ENCODE measurements at regions not wholly inside any gene's neighbourhood (a gene's known extent, or its start where the extent isn't known, plus 50 kb on each side); places are given as distances from the start of the nearest gene placed in this dataset.
A peak's percentile ranks its signal among the peaks of the same experiment; 100 is the strongest.

GRCh38 chr13:73244467-73244866, 185.7 kb downstream of the KLF5 start:
- intact Hi-C loops (cut with DNase I, micrococcal nuclease), result no loop called here
- ATAC-seq (no peak), DNase-seq (no peak)

GRCh38 chr13:73242515-73243015, 183.8 kb downstream of the KLF5 start:
- intact Hi-C loops (cut with DNase I, micrococcal nuclease), result no loop called here
- no peak for ATAC-seq
- no peak for DNase-seq

DNA sequence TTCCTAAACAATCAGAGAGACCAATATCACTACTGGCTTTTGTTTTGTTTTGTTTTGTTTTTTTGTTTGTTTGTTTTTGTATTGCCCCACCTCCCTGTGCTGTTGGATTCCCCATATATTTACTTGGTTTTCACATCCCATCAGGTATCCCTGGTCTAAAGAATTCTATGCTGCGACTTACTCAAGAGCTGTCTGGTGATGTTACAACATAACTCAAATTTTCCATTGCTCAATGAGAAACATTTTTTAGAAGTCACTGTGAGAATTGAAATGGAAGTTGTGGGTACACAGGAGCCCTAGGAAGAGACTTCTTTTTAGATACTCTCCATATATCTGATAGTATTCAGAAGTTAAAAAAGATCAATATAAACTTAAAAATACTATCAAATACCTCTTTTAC, 181.4 kb downstream of the KLF5 start:
- intact Hi-C loops (cut with DNase I, micrococcal nuclease), result no loop called here
- DNase-seq (no peak), ATAC-seq (no peak)

DNA sequence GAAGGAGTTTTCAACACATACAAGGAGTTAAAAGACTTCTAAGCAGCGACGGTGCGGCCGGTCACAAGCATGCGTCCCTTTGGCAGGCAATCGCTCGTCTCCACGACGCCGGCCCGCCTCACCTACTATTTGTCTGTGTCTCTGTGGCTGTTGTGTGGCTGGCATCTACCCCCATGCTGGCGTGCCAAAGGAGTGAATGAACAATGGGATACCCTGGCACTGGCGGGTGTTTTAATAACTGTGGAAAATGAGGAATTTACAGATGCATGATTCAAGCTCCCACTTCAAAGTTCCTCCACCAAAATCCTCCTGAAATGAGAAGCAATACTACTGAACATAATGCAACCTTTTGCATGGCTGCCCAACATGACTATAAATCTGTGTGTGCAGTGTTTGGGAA, 176.6 kb downstream of the KLF5 start:
- intact Hi-C loops (cut with DNase I, micrococcal nuclease), result no loop called here
- no peak for ATAC-seq
- no peak for DNase-seq

GRCh38 chr13:73231471-73231870, 172.7 kb downstream of the KLF5 start:
- intact Hi-C loops (cut with DNase I, micrococcal nuclease), result no loop called here

GRCh38 chr13:73230716-73231115, 171.9 kb downstream of the KLF5 start:
- intact Hi-C loops (cut with DNase I, micrococcal nuclease), result no loop called here
- no peak for DNase-seq
- peak; percentile 37 for ATAC-seq

More at GRCh38 chr13:73231471-73231870, 172.7 kb downstream of the KLF5 start:
- ATAC-seq, result no peak
- DNase-seq, result no peak

- no peak for DNase-seq
- peak; percentile 62 for ATAC-seq
- intact Hi-C loops (cut with DNase I, micrococcal nuclease), result no loop called here
These were observed 169.7 kb downstream of the KLF5 start for GRCh38 chr13:73228546-73228945.

- peak; percentile 78 for ATAC-seq
- intact Hi-C loops (cut with DNase I, micrococcal nuclease), result no loop called here
- DNase-seq, result no peak
These were observed 167.2 kb downstream of the KLF5 start for GRCh38 chr13:73225990-73226389.

- no peak for DNase-seq
- intact Hi-C loops (cut with DNase I, micrococcal nuclease), result no loop called here
- ATAC-seq, result no peak
These were observed 165.9 kb downstream of the KLF5 start for GRCh38 chr13:73224703-73225102.

DNA sequence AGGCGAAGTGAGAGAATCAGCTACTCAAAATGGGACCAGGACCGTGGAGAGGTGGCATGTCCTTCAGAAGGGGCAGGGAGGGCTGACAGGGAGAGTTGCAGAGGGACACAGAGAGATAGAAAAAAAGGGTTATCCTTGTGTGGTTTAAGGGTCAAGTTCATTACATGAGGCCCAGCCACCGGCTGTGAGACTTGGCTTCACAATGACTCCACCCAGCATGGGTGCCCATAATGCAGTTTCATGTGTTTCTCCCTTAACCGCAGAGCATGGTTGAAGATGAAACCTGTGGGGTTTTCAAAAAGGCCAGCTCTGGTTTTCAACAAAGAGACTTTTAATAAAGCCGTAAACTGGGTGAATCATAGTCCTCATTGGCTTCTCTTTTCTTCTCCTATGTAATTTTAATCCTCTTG, 164.6 kb downstream of the KLF5 start:
- ATAC-seq (no peak), DNase-seq (no peak)
- intact Hi-C loops (cut with DNase I, micrococcal nuclease), result no loop called here

DNA sequence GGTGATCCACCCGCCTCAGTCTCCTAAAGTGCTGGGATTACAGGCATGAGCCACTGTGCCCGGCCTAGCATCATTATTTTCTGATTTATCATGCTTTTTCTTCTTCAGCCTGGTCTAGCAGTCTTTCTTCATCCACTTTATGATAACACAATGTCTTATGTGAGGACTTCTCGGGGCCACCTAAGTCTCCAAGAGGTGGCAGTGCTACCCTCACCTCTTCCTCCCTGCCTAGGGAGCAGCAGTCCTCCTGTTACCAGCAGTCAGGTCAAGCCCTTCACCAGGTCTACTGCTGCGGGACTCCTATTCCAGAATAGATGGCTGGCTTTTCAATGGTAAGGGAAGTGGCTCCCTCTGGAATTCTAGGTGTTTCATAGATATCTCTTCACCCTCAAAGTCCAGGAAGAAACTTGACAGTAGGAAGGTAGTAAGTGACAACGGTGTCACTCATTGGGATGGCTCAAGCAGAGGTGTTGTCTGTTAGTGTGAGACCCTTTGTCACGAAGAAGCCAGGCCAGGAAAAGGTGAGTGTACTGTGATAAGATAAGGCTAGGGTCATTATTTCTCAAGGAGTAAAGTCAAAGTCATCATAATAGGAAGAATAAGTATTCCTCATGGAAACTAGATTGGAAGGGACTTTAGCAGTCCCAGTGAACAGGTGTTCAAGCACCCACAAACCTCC, 164.0 kb downstream of the KLF5 start:
- ATAC-seq (no peak), DNase-seq (no peak)
- intact Hi-C loops (cut with DNase I, micrococcal nuclease), result no loop called here

DNA sequence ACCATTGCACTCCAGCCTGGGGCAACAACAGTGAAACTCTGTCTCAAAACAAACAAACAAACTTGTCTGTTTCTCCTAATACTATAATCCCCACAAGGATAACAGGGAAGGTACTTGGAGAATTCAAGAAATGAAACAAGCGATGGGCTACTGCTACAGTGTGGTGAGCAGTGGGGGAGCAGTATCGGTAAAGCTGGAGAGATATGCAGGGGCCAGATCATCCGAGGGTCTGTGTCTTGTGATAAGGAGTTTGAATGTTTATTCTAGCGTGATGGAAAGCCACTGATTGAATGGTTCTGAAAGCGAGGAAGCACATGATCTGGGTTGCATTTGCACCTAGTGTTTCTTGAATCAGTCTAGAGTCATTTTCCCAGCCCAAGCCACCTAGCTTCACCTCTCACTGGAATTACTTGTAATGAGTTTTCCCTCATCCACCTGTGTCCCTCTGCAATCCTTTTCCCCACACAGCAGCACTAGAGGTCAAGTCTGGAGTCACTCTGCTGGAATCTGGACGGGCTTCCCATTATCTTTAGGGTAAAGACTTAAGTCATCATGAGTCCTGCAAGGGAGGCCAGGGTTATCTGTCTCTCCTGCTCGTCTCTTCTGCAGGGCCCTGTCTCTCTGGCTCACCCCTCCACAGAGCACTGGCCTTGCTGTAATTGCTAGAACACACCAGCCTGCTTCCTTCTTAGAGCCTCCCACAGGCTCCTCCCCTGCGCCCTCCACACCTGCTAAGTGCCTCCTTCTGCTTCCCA, 162.3 kb downstream of the KLF5 start:
- intact Hi-C loops (cut with DNase I, micrococcal nuclease), result no loop called here
- ATAC-seq (peak; percentile 75), DNase-seq (peak in 1 of 2 donors; percentile 22)

DNA sequence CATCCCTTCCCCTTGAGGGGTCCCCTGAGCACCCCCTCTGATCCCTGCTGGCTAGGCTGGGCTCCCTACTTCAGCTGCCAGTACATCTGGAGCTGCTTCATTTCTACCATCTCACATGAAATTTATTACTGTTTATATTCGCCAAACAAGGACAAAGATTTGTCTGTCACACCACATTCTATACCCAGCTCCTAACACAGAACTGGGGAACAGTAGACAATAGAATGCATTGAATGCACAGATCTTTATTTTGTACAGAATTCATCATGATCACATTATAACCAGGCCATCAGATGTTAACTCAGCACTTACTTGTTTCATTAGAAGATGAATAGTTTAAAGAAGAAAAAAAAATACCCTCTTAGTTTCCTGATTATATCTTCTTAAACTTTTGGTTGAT, 159.4 kb downstream of the KLF5 start:
- intact Hi-C loops (cut with DNase I, micrococcal nuclease), result no loop called here
- no peak for DNase-seq
- ATAC-seq, result no peak

- no peak for DNase-seq
- intact Hi-C loops (cut with DNase I, micrococcal nuclease), result no loop called here
- peak; percentile 56 for ATAC-seq
These were observed 157.6 kb downstream of the KLF5 start for GRCh38 chr13:73216381-73216831.

- DNase-seq (peak in 1 of 2 donors; percentile 36), ATAC-seq (peak; percentile 76)
- intact Hi-C loops (cut with DNase I, micrococcal nuclease), result no loop called here
These were observed 157.0 kb downstream of the KLF5 start for GRCh38 chr13:73215823-73216222.

GRCh38 chr13:73212482-73212881, 153.7 kb downstream of the KLF5 start:
- ATAC-seq (no peak), DNase-seq (no peak)
- intact Hi-C loops (cut with DNase I, micrococcal nuclease), result no loop called here

DNA sequence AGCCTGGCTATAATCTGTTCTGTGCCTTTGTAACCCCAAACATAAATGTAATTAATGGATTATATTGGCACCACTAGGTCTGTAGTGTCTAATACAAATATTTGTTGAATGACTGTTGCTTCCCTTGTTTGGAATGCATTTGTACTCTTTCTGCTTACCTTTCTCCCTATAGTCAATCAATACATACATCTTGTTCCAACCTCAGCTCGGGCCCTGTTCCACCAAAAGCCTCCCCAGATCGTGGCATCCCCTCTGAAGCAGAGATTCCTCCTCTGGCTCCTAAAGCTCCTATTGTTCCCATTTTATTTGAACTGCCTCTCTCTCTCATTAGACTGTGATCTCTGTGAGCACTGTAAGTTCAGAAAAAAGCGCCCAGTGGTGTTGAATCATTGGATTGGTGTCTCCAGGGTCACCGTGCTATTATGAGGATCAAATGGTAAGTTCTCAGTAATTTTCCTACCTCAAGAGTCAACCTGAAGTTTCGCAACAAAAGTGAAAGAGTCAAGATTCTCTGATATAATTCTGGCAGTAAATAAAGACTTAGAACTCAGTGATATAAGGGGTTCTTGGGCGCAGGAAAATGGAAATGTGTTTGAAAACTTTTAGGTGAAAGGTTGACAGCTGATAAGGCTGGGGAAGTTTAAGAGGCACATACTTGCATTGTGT, 151.5 kb downstream of the KLF5 start:
- ATAC-seq, result no peak
- DNase-seq, result no peak
- intact Hi-C loops (cut with DNase I, micrococcal nuclease), result no loop called here

DNA sequence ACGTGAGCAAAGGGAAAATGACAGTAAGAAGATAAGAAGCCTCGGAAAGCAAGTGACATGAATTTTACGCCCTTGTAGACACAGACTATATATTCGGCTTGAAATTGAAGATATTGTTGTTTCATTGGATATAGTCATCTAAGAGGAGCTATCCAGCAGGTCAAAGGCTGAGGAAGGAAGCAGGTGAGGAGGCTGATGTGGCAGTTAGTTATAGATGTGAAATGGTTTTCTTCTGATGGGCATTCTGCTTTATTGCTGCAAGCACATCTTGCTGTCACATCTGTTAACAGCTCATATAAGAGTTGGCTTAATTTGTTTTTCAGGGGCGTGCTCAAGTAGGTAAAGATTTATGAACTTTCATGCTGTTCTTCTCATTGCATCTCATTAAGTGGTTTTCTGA, 146.1 kb downstream of the KLF5 start:
- intact Hi-C loops (cut with DNase I, micrococcal nuclease), result no loop called here
- DNase-seq, result no peak
- peak; percentile 95 for ATAC-seq

GRCh38 chr13:73201626-73202025, 142.8 kb downstream of the KLF5 start:
- no peak for ATAC-seq
- intact Hi-C loops (cut with DNase I, micrococcal nuclease), result no loop called here
- DNase-seq, result no peak

DNA sequence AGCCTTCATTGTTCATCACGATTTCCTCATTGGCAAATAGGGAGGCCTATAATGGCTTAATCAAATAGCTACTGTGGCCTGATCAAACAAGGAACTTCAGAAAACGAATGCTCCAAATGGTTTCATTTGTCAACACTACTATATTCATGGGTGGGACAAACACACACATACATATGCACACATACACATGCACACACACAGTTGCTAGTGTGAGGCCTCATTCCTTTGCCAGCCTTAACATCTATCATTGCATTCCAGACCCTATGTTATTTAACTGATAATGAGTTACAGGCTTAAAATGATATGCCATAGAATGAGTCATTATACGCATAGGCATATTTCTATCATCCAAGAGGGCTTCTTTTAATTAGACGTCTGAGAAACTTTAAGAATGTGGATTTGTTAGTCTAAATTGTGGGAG, 140.2 kb downstream of the KLF5 start:
- intact Hi-C loops (cut with DNase I, micrococcal nuclease), result no loop called here
- ATAC-seq (peak; percentile 55), DNase-seq (no peak)

All from left colon (tissue), 2 donors.